ENCODE measurements at regions not wholly inside any gene's neighbourhood (a gene's known extent, or its start where the extent isn't known, plus 50 kb on each side); places are given as distances from the start of the nearest gene placed in this dataset.

- Histone ChIP-seq H3K79me2 (ENCODE audit: insufficient read depth) (no peaks in the 10 kb centered on the region), H3K27ac (peak overlapping the region; percentile 74), H3K9ac (peak overlapping the region; percentile 8; the same call in 1 of the 2 replicates), H3K4me2 (ENCODE audit: unreplicated experiment) (peak overlapping the region; percentile 45), H3K9me3 (ENCODE audit: low read depth) (no peaks in the 10 kb centered on the region), H3F3A (ENCODE audit: insufficient read depth) (peaks cover 13% of the 10 kb centered on the region), H3K9me2 (ENCODE audit: insufficient read depth) (0 out of 2 replicates have a peak, but pooled peaks cover 7% of the 10 kb centered on the region), H3K4me3 (no peak overlapping the region), H2AFZ (peak overlapping the region; percentile 65), H3K27me3 (replicated peaks; ENCODE audit: insufficient read depth) (no peaks in the 10 kb centered on the region), H4K20me1 (ENCODE audit: insufficient read depth) (no peaks in the 10 kb centered on the region), H3K4me1 (ENCODE audit: insufficient read depth) (peaks cover 30% of the 10 kb centered on the region), H3K36me3 (ENCODE audit: low read depth) (no peaks in the 10 kb centered on the region)
- no peak for TF ChIP-seq EZH2 (IDR thresholded peaks at IDR 0.05; ENCODE audit: insufficient read depth, poor library complexity, severe bottlenecking)
- TF ChIP-seq EZH2phosphoT487 (IDR thresholded peaks at IDR 0.05; ENCODE audit: insufficient read depth, low read depth), result 0 out of 2 replicates have a peak, but pooled peaks have one; percentile 50
- in situ Hi-C loops (cut with MboI), result no loop called here
- DNase-seq, result peak; percentile 92
- 12 to 13% methylated on average over 6 of the region's 6 CpGs for WGBS, 2 experiments (ENCODE audit: low coverage in 1 of 2, low lambda C conversion rate in 2 of 2, missing lambda C conversion rate in 2 of 2)
These were observed 721.9 kb downstream of the TNS3 start for GRCh38 chr7:46859963-46860475.

GRCh38 chr7:46855851-46856250 lies 726.1 kb downstream of the TNS3 start:
- H3K9me2 ChIP-seq (ENCODE audit: insufficient read depth), result 0 out of 2 replicates have a peak, but pooled peaks cover 7% of the 10 kb centered on the region
- H3K9me3 ChIP-seq (ENCODE audit: low read depth), result no peaks in the 10 kb centered on the region
- no peaks in the 10 kb centered on the region for H3K79me2 ChIP-seq (ENCODE audit: insufficient read depth)
- in situ Hi-C loops (cut with MboI), result no loop called here
- no peaks in the 10 kb centered on the region for H3K36me3 ChIP-seq (ENCODE audit: low read depth)
- H3K4me1 ChIP-seq (ENCODE audit: insufficient read depth), result peaks cover 61% of the 10 kb centered on the region
- no peak overlapping the region for H3K9ac ChIP-seq
- no peaks in the 10 kb centered on the region for H4K20me1 ChIP-seq (ENCODE audit: insufficient read depth)
- no peak for DNase-seq
- no peaks in the 10 kb centered on the region for H3K27me3 ChIP-seq (replicated peaks; ENCODE audit: insufficient read depth)
- no peak overlapping the region for H3K4me2 ChIP-seq (ENCODE audit: unreplicated experiment)
- H3K27ac ChIP-seq, result peak overlapping the region; percentile 64
- peaks cover 34% of the 10 kb centered on the region for H3F3A ChIP-seq (ENCODE audit: insufficient read depth)
- no peak overlapping the region for H3K4me3 ChIP-seq
- no peak overlapping the region for H2AFZ ChIP-seq
- TF ChIP-seq EZH2 (IDR thresholded peaks at IDR 0.05; ENCODE audit: insufficient read depth, poor library complexity, severe bottlenecking), result no peak
- TF ChIP-seq EZH2phosphoT487 (IDR thresholded peaks at IDR 0.05; ENCODE audit: insufficient read depth, low read depth), result no peak
- WGBS, 2 experiments (ENCODE audit: low coverage in 1 of 2, low lambda C conversion rate in 2 of 2, missing lambda C conversion rate in 2 of 2), result 41 to 42% methylated on average over 4 of the region's 4 CpGs

- TF ChIP-seq EZH2phosphoT487 (IDR thresholded peaks at IDR 0.05; ENCODE audit: insufficient read depth, low read depth), result no peak
- no peak for TF ChIP-seq EZH2 (IDR thresholded peaks at IDR 0.05; ENCODE audit: insufficient read depth, poor library complexity, severe bottlenecking)
- in situ Hi-C loops (cut with MboI), result no loop called here
- Histone ChIP-seq H2AFZ (no peak overlapping the region), H3K9me2 (ENCODE audit: insufficient read depth) (0 out of 2 replicates have a peak, but pooled peaks cover 7% of the 10 kb centered on the region), H3K27me3 (replicated peaks; ENCODE audit: insufficient read depth) (no peaks in the 10 kb centered on the region), H3F3A (ENCODE audit: insufficient read depth) (peaks cover 36% of the 10 kb centered on the region), H3K4me2 (ENCODE audit: unreplicated experiment) (peak overlapping the region; percentile 51), H3K27ac (peak overlapping the region; percentile 64), H3K79me2 (ENCODE audit: insufficient read depth) (no peaks in the 10 kb centered on the region), H4K20me1 (ENCODE audit: insufficient read depth) (no peaks in the 10 kb centered on the region), H3K4me1 (ENCODE audit: insufficient read depth) (peaks cover 64% of the 10 kb centered on the region), H3K36me3 (ENCODE audit: low read depth) (no peaks in the 10 kb centered on the region), H3K9me3 (ENCODE audit: low read depth) (no peaks in the 10 kb centered on the region), H3K4me3 (no peak overlapping the region), H3K9ac (peak overlapping the region; percentile 2; the same call in 1 of the 2 replicates)
- WGBS, 2 experiments (ENCODE audit: low coverage in 1 of 2, low lambda C conversion rate in 2 of 2, missing lambda C conversion rate in 2 of 2), result 0 to 6% methylated on average over 1 of the region's 1 CpG
- peak; percentile 86 for DNase-seq
These were observed 726.9 kb downstream of the TNS3 start for GRCh38 chr7:46854958-46855473.

GRCh38 chr7:46853451-46853850 lies 728.5 kb downstream of the TNS3 start:
- TF ChIP-seq EZH2phosphoT487 (IDR thresholded peaks at IDR 0.05; ENCODE audit: insufficient read depth, low read depth) (no peak), EZH2 (IDR thresholded peaks at IDR 0.05; ENCODE audit: insufficient read depth, poor library complexity, severe bottlenecking) (no peak)
- H2AFZ ChIP-seq, result no peak overlapping the region
- WGBS, 2 experiments (ENCODE audit: low coverage in 1 of 2, low lambda C conversion rate in 2 of 2, missing lambda C conversion rate in 2 of 2), result 95 to 100% methylated on average over 1 of the region's 1 CpG
- no peak overlapping the region for H3K4me3 ChIP-seq
- H3K79me2 ChIP-seq (ENCODE audit: insufficient read depth), result no peaks in the 10 kb centered on the region
- peaks cover 50% of the 10 kb centered on the region for H3F3A ChIP-seq (ENCODE audit: insufficient read depth)
- no peaks in the 10 kb centered on the region for H3K9me3 ChIP-seq (ENCODE audit: low read depth)
- DNase-seq, result peak; percentile 47
- no peaks in the 10 kb centered on the region for H3K36me3 ChIP-seq (ENCODE audit: low read depth)
- peak overlapping the region; percentile 32 for H3K4me2 ChIP-seq (ENCODE audit: unreplicated experiment)
- H4K20me1 ChIP-seq (ENCODE audit: insufficient read depth), result no peaks in the 10 kb centered on the region
- in situ Hi-C loops (cut with MboI), result no loop called here
- H3K27me3 ChIP-seq (replicated peaks; ENCODE audit: insufficient read depth), result no peaks in the 10 kb centered on the region
- H3K9me2 ChIP-seq (ENCODE audit: insufficient read depth), result 0 out of 2 replicates have a peak, but pooled peaks cover 1% of the 10 kb centered on the region
- no peak overlapping the region for H3K27ac ChIP-seq
- H3K4me1 ChIP-seq (ENCODE audit: insufficient read depth), result peaks cover 68% of the 10 kb centered on the region
- H3K9ac ChIP-seq, result no peak overlapping the region

Data from GM23248 (cell line).